HCT116 (cell line): ENCODE measurements at regions not wholly inside any gene's neighbourhood (a gene's known extent, or its start where the extent isn't known, plus 50 kb on each side); places are given as distances from the start of the nearest gene placed in this dataset.

Source experiments
- ATAC-seq: fragments of 200-7000 bp; cut with Tn5 transposase; 2 replicates; pipeline ENCODE4 v1.9.1; 2020; ENCODE audit warnings: mild to moderate bottlenecking, moderate library complexity
- BruUV-seq: library from RNA; stranded (reverse); fragments of 400-500 nt; replicated peaks from 2 replicates; lab custom pipeline; 2021; lab: Mats Ljungman, UMichigan
- CTCF ChIA-PET: fragments of 300-600 bp; sonication (Branson Sonifier 250); formaldehyde crosslinking; loops from one replicate; lab custom pipeline; 2021; ENCODE audit warnings: antibody characterized with exemption; lab: Charles Lee
- POLR2A ChIA-PET: fragments of 300-600, 350-600 bp; sonication (Branson Sonifier 250); formaldehyde crosslinking; loops from one replicate; lab custom pipeline; 2021; ENCODE audit warnings: antibody characterized with exemption; lab: Charles Lee
- RAD21 ChIA-PET, 2 experiments: fragments of 300-600 bp; sonication (Branson Sonifier 250); formaldehyde crosslinking; loops; one replicate each; lab custom pipeline; 2023; ENCODE audit warnings: low total read pairs in 2 of 2; ENCODE audit not compliant: uncharacterized antibody in 2 of 2, unreplicated experiment in 2 of 2, low non-redundant PET in 1 of 2; lab: Charles Lee
- DNase-seq: peaks from one replicate; pipeline ENCODE4 v3.0.0-alpha.2; 2010; ENCODE audit warnings: low read depth, low spot score
- H2AFZ ChIP-seq: fragments of 200-600 bp; shearing (Covaris generic), sonication (generic); 2 replicates; pipeline ENCODE4 v1.6.1; 2017; ENCODE audit warnings: low read depth, mixed run types, mixed read lengths, antibody characterized with exemption, low read length; ENCODE audit not compliant: poor library complexity, severe bottlenecking
- H3K27ac ChIP-seq: 2 replicates; pipeline ENCODE4 v1.5.1; 2012; ENCODE audit warnings: low read depth, low read length
- H3K27me3 ChIP-seq: fragments of 200-600 bp; sonication (generic); 2 replicates; pipeline ENCODE4 v1.6.1; 2016; ENCODE audit warnings: mixed run types, low read length, mixed read lengths; ENCODE audit not compliant: insufficient read depth
- H3K36me3 ChIP-seq, 2 experiments: fragments of 200-500 bp in 1 of 2; fragments of 200-600 bp in 1 of 2; sonication (Bioruptor generic) in 1 of 2; sonication (generic) in 1 of 2; 2 replicates each; pipeline versions ENCODE4 v1.5.1 to v1.6.1; 2014 to 2016; ENCODE audit warnings: low read length in 2 of 2, inconsistent platforms in 1 of 2, mixed read lengths in 1 of 2, mixed run types in 1 of 2; ENCODE audit not compliant: insufficient read depth in 2 of 2, control insufficient read depth in 1 of 2
- H3K4me1 ChIP-seq, 2 experiments: fragments of 200-600 bp in 1 of 2; sonication (generic) in 1 of 2; 2 replicates each; pipeline versions ENCODE4 v1.5.1 to v1.6.1; 2012 to 2017; ENCODE audit warnings: low read length in 2 of 2, inconsistent platforms in 1 of 2, mild to moderate bottlenecking in 1 of 2, mixed read lengths in 1 of 2, mixed run types in 1 of 2, moderate library complexity in 1 of 2; ENCODE audit not compliant: insufficient read depth in 2 of 2, control insufficient read depth in 1 of 2
- H3K4me2 ChIP-seq: fragments of 200-600 bp; sonication (generic); 2 replicates; pipeline ENCODE4 v1.6.1; 2017; ENCODE audit warnings: mixed run types, low read length, mixed read lengths
- H3K4me3 ChIP-seq, 2 experiments: fragments of 200-600 bp in 1 of 2; sonication (generic) in 1 of 2; replicated peaks in 1 of 2; 2 replicates each; pipeline ENCODE4 v1.5.1; 2011 to 2016; ENCODE audit warnings: low read length in 2 of 2, control low read depth in 1 of 2, low read depth in 1 of 2, mild to moderate bottlenecking in 1 of 2, mixed read lengths in 1 of 2, mixed run types in 1 of 2
- H3K79me2 ChIP-seq: fragments of 200-600 bp; sonication (generic); 2 replicates; pipeline ENCODE4 v1.6.1; 2017; ENCODE audit warnings: mild to moderate bottlenecking, mixed run types, low read length, moderate library complexity, mixed read lengths; ENCODE audit not compliant: insufficient read depth
- H3K9ac ChIP-seq: fragments of 200-600 bp; sonication (generic); 2 replicates; pipeline ENCODE4 v1.6.1; 2016; ENCODE audit warnings: low read length, mixed read lengths
- H3K9me2 ChIP-seq: fragments of 200-600 bp; sonication (generic), shearing (Covaris generic); 2 replicates; pipeline ENCODE4 v1.6.1; 2017; ENCODE audit warnings: mixed run types, mild to moderate bottlenecking, moderate library complexity; ENCODE audit not compliant: insufficient read depth
- H3K9me3 ChIP-seq, 2 experiments: fragments of 200-500 bp in 1 of 2; fragments of 200-600 bp in 1 of 2; sonication (Bioruptor generic) in 1 of 2; sonication (generic) in 1 of 2; 2 replicates each; pipeline ENCODE4 v1.6.1; 2014 to 2017; ENCODE audit warnings: low read length in 2 of 2, mixed read lengths in 2 of 2, inconsistent platforms in 1 of 2, low read depth in 1 of 2, mild to moderate bottlenecking in 1 of 2, mixed run types in 1 of 2, moderate library complexity in 1 of 2; ENCODE audit not compliant: control insufficient read depth in 1 of 2, insufficient read depth in 1 of 2
- H4K20me1 ChIP-seq: fragments of 200-600 bp; sonication (generic), shearing (Covaris generic); 2 replicates; pipeline ENCODE4 v1.6.1; 2017; ENCODE audit warnings: mixed run types, mild to moderate bottlenecking, moderate library complexity; ENCODE audit not compliant: insufficient read depth
- CBX3 ChIP-seq: IDR thresholded peaks from 2 replicates; pipeline ENCODE4 v1.6.1; 2012; ENCODE audit warnings: low read depth
- EGR1 ChIP-seq: IDR thresholded peaks from 2 replicates; pipeline ENCODE4 v1.6.1; 2012; ENCODE audit warnings: low read depth
- EZH2 ChIP-seq: fragments of 200-600 bp; sonication (generic); IDR thresholded peaks from 2 replicates; pipeline ENCODE4 v1.6.1; 2017; ENCODE audit warnings: antibody characterized with exemption, mixed run types
- EZH2phosphoT487 ChIP-seq: fragments of 200-600 bp; IDR thresholded peaks from 2 replicates; pipeline ENCODE4 v1.6.1; 2018; ENCODE audit warnings: antibody characterized with exemption, borderline replicate concordance
- JUND ChIP-seq: IDR thresholded peaks from 2 replicates; pipeline ENCODE4 v1.6.1; 2012
- POLR2A ChIP-seq: IDR thresholded peaks from 2 replicates; pipeline ENCODE4 v1.7.0; 2011; ENCODE audit warnings: borderline replicate concordance; ENCODE audit not compliant: insufficient read depth, insufficient read length; ENCODE audit errors: extremely low read depth
- RAD21 ChIP-seq: IDR thresholded peaks from 2 replicates; pipeline ENCODE4 v1.6.1; 2012; ENCODE audit warnings: low read depth, mild to moderate bottlenecking
- REST ChIP-seq: IDR thresholded peaks from 2 replicates; pipeline ENCODE4 v1.6.1; 2012; ENCODE audit warnings: low read depth
- SIN3A ChIP-seq: IDR thresholded peaks from 2 replicates; pipeline ENCODE4 v1.6.1; 2012; ENCODE audit warnings: low read depth
- SP1 ChIP-seq: IDR thresholded peaks from 2 replicates; pipeline ENCODE4 v1.6.1; 2012; ENCODE audit warnings: low read depth
- TCF7L2 ChIP-seq: IDR thresholded peaks from 2 replicates; pipeline ENCODE4 v1.7.0; 2011; ENCODE audit warnings: borderline replicate concordance, inconsistent platforms; ENCODE audit not compliant: insufficient read depth, insufficient read length; ENCODE audit errors: extremely low read depth
- YY1 ChIP-seq: IDR thresholded peaks from 2 replicates; pipeline ENCODE4 v1.6.1; 2011; ENCODE audit warnings: low read length, low read depth, moderate library complexity, mild to moderate bottlenecking; ENCODE audit not compliant: insufficient replicate concordance; ENCODE audit errors: extremely low read depth
- ZNF274 ChIP-seq: fragments of 200-500 bp; sonication (Bioruptor generic); IDR thresholded peaks from 2 replicates; pipeline ENCODE4 v1.6.1; 2014; ENCODE audit warnings: mild to moderate bottlenecking, low read depth, low read length, inconsistent platforms
- intact Hi-C: fragments of 100-400 bp; cut with micrococcal nuclease; formaldehyde crosslinking; loops from 2 replicates; pipeline ENCODE4 v1.10.0; 2022

- Histone ChIP-seq H3K27me3 (no peaks in the 10 kb centered on the region), H3K9me2 (no peaks in the 10 kb centered on the region), H2AFZ (no peak overlapping the region), H3K27ac (no peak overlapping the region), H3K4me2 (no peak overlapping the region), H3K36me3 (no peaks in the 10 kb centered on the region), H4K20me1 (no peaks in the 10 kb centered on the region), H3K79me2 (no peaks in the 10 kb centered on the region), H3K9ac (no peak overlapping the region)
- BruUV-seq, result no TSS peak
- ChIA-PET CTCF (no interaction called here), POLR2A (no interaction called here)
- DNase-seq (no peak), ATAC-seq (no peak)
- intact Hi-C loops, result loop anchor here (5.0 kb wide), 1 partner anchor 565 kb away; no protein-coding TSS in a partner anchor
- TF ChIP-seq REST (no peak), EZH2 (no peak), ZNF274 (no peak), EZH2phosphoT487 (no peak), CBX3 (no peak), JUND (no peak), RAD21 (no peak), SIN3A (no peak), SP1 (no peak), EGR1 (no peak), YY1 (no peak), POLR2A (no peak), TCF7L2 (no peak)
- TF ChIP-seq, all 23 proteins: peak for 0
- Histone ChIP-seq H3K4me1 (peaks cover 0 to 12% of the 10 kb centered on the region in 2 experiments; a peak in 1 of 4 replicates), H3K9me3 (peaks cover 0 to 6% of the 10 kb centered on the region in 2 experiments; a peak in 1 of 4 replicates), H3K4me3 (no peak overlapping the region)
- RAD21 ChIA-PET, result no interaction called here
These were observed 294.9 kb upstream of the BOD1L1 start for GRCh38 chr4:13922459-13922858.
